IMR-90 (cell line): ENCODE measurements at regions not wholly inside any gene's neighbourhood (a gene's known extent, or its start where the extent isn't known, plus 50 kb on each side); places are given as distances from the start of the nearest gene placed in this dataset.

Experiments used
- ATAC-seq: fragments of 200-7000 bp; cut with Tn5 transposase; 2 replicates; pipeline ENCODE4 v1.9.1; 2020; ENCODE audit warnings: low read depth, mild to moderate bottlenecking, moderate library complexity
- BruUV-seq: library from RNA; stranded (reverse); fragments of 400-500 nt; replicated peaks from 2 replicates; lab custom pipeline; 2021; lab: Mats Ljungman, UMichigan
- CTCF ChIA-PET: fragments of 300-600 bp; formaldehyde crosslinking; extraction: SDS; loops from one replicate; lab custom pipeline; 2021; ENCODE audit warnings: antibody characterized with exemption; lab: Yijun Ruan, JAX
- POLR2A ChIA-PET: fragments of 300-600 bp; sonication (Branson Sonifier 250); formaldehyde crosslinking; loops from one replicate; lab custom pipeline; 2022; ENCODE audit warnings: antibody characterized with exemption; ENCODE audit not compliant: unreplicated experiment; lab: Charles Lee
- DNase-seq: peaks from one replicate; pipeline ENCODE4 v3.0.0; 2013
- H2AFZ ChIP-seq: replicated peaks from 2 replicates; pipeline ENCODE3; 2013; ENCODE audit warnings: low read length, mild to moderate bottlenecking; ENCODE audit not compliant: poor library complexity
- H2AK5ac ChIP-seq: 2 replicates; pipeline ENCODE4 v1.6.1; 2013; ENCODE audit warnings: low read depth, low read length, inconsistent platforms
- H2AK9ac ChIP-seq: replicated peaks from 2 replicates; pipeline ENCODE3; 2013; ENCODE audit warnings: mild to moderate bottlenecking, low read depth, low read length, moderate library complexity; ENCODE audit not compliant: poor library complexity
- H2BK120ac ChIP-seq: 2 replicates; pipeline ENCODE4 v1.6.1; 2013; ENCODE audit warnings: low read depth, low read length, inconsistent platforms
- H2BK15ac ChIP-seq: 3 replicates; pipeline ENCODE4 v1.6.1; 2013; ENCODE audit warnings: low read depth, low read length, inconsistent platforms
- H2BK20ac ChIP-seq: 2 replicates; pipeline ENCODE4 v1.6.1; 2013; ENCODE audit warnings: low read depth, mild to moderate bottlenecking, inconsistent platforms, low read length, moderate library complexity
- H2BK5ac ChIP-seq: 2 replicates; pipeline ENCODE4 v1.6.1; 2013; ENCODE audit warnings: mild to moderate bottlenecking, low read depth, low read length, inconsistent platforms; ENCODE audit not compliant: poor library complexity, severe bottlenecking
- H3K14ac ChIP-seq: replicated peaks from 2 replicates; pipeline ENCODE4 v1.6.1; 2013; ENCODE audit warnings: low read depth, low read length, inconsistent platforms
- H3K18ac ChIP-seq: 2 replicates; pipeline ENCODE4 v1.6.1; 2013; ENCODE audit warnings: low read depth, low read length, control low read depth
- H3K23ac ChIP-seq: 2 replicates; pipeline ENCODE4 v1.6.1; 2013; ENCODE audit warnings: low read depth, low read length, inconsistent platforms
- H3K27ac ChIP-seq: 2 replicates; pipeline ENCODE4 v1.5.1; 2013; ENCODE audit warnings: mild to moderate bottlenecking, control low read depth, low read length; ENCODE audit not compliant: insufficient read depth
- H3K27me3 ChIP-seq: 2 replicates; pipeline ENCODE4 v1.6.1; 2013; ENCODE audit warnings: low read length; ENCODE audit not compliant: control insufficient read depth, insufficient read depth
- H3K36me3 ChIP-seq: 2 replicates; pipeline ENCODE4 v1.6.1; 2013; ENCODE audit warnings: low read length, mixed read lengths; ENCODE audit not compliant: control insufficient read depth, insufficient read depth
- H3K4ac ChIP-seq: 2 replicates; pipeline ENCODE4 v1.6.1; 2013; ENCODE audit warnings: low read depth, low read length, inconsistent platforms
- H3K4me1 ChIP-seq: 2 replicates; pipeline ENCODE4 v1.6.1; 2013; ENCODE audit warnings: low read length, mixed read lengths; ENCODE audit not compliant: control insufficient read depth, insufficient read depth
- H3K4me2 ChIP-seq: 2 replicates; pipeline ENCODE4 v1.6.1; 2013; ENCODE audit warnings: low read depth, mild to moderate bottlenecking, control low read depth, low read length, moderate library complexity
- H3K4me3 ChIP-seq: 2 replicates; pipeline ENCODE4 v1.5.1; 2013; ENCODE audit warnings: low read depth, mild to moderate bottlenecking, control low read depth, low read length, moderate library complexity; ENCODE audit not compliant: insufficient read depth
- H3K56ac ChIP-seq: 2 replicates; pipeline ENCODE4 v1.6.1; 2013; ENCODE audit warnings: low read length, inconsistent platforms; ENCODE audit not compliant: insufficient read depth; ENCODE audit errors: extremely low read depth
- H3K79me1 ChIP-seq, 2 experiments: 2 replicates each; pipeline ENCODE4 v1.6.1; 2013; ENCODE audit warnings: low read length in 2 of 2, inconsistent platforms in 1 of 2, low read depth in 1 of 2
- H3K9ac ChIP-seq: 2 replicates; pipeline ENCODE4 v1.6.1; 2013; ENCODE audit warnings: low read depth, low read length, control low read depth
- H3K9me1 ChIP-seq: 2 replicates; pipeline ENCODE4 v1.6.1; 2013; ENCODE audit warnings: low read length, inconsistent platforms; ENCODE audit not compliant: insufficient read depth
- H3K9me3 ChIP-seq: 2 replicates; pipeline ENCODE4 v1.6.1; 2013; ENCODE audit warnings: low read length; ENCODE audit not compliant: control insufficient read depth, insufficient read depth
- H4K20me1 ChIP-seq: 2 replicates; pipeline ENCODE4 v1.6.1; 2013; ENCODE audit warnings: low read length, inconsistent platforms; ENCODE audit not compliant: insufficient read depth
- H4K5ac ChIP-seq: 2 replicates; pipeline ENCODE4 v1.6.1; 2013; ENCODE audit warnings: mild to moderate bottlenecking, low read depth, low read length, control low read depth
- H4K8ac ChIP-seq, 2 experiments: 2 replicates each; pipeline ENCODE4 v1.6.1; 2013; ENCODE audit warnings: low read depth in 2 of 2, low read length in 2 of 2, control low read depth in 1 of 2, inconsistent platforms in 1 of 2
- H4K91ac ChIP-seq: 2 replicates; pipeline ENCODE4 v1.6.1; 2013; ENCODE audit warnings: low read depth, low read length, inconsistent platforms; ENCODE audit not compliant: insufficient read depth
- BHLHE40 ChIP-seq: fragments of 150-350 bp; IDR thresholded peaks from 2 replicates; pipeline ENCODE4 v1.6.1; 2016; ENCODE audit warnings: mild to moderate bottlenecking, low read depth, low read length
- CEBPB ChIP-seq: IDR thresholded peaks from 2 replicates; pipeline ENCODE4 v1.6.1; 2012; ENCODE audit warnings: low read depth, low read length, improper control_type of control experiment
- CHD1 ChIP-seq: IDR thresholded peaks from 2 replicates; pipeline ENCODE4 v1.6.1; 2012; ENCODE audit warnings: low read depth, low read length, improper control_type of control experiment
- CTCF ChIP-seq: conservative IDR thresholded peaks from 2 replicates; pipeline ENCODE4 v1.5.1; 2012; ENCODE audit warnings: mild to moderate bottlenecking, low read depth, low read length, improper control_type of control experiment
- ELK1 ChIP-seq: fragments of 150-350 bp; IDR thresholded peaks from 2 replicates; pipeline ENCODE4 v1.6.1; 2016; ENCODE audit warnings: low read depth, mild to moderate bottlenecking, low read length, moderate library complexity, borderline replicate concordance
- FOS ChIP-seq: fragments of 150-350 bp; IDR thresholded peaks from 2 replicates; pipeline ENCODE4 v1.6.1; 2016; ENCODE audit warnings: low read depth, low read length
- MAFK ChIP-seq: IDR thresholded peaks from 2 replicates; pipeline ENCODE4 v1.6.1; 2012; ENCODE audit warnings: low read depth, low read length, improper control_type of control experiment
- MAZ ChIP-seq: IDR thresholded peaks from 2 replicates; pipeline ENCODE4 v1.6.1; 2012; ENCODE audit warnings: low read depth, mild to moderate bottlenecking, low read length, improper control_type of control experiment, moderate library complexity, borderline replicate concordance
- MXI1 ChIP-seq: IDR thresholded peaks from 2 replicates; pipeline ENCODE4 v1.6.1; 2012; ENCODE audit warnings: low read depth, mild to moderate bottlenecking, low read length, moderate library complexity, borderline replicate concordance
- NFE2L2 ChIP-seq: fragments of 150-350 bp; IDR thresholded peaks from 2 replicates; pipeline ENCODE4 v1.6.1; 2016; ENCODE audit warnings: low read depth, mild to moderate bottlenecking, low read length
- POLR2A ChIP-seq: IDR thresholded peaks from 2 replicates; pipeline ENCODE4 v1.6.1; 2012; ENCODE audit warnings: mild to moderate bottlenecking, low read depth, low read length
- RAD21 ChIP-seq: IDR thresholded peaks from 2 replicates; pipeline ENCODE4 v1.6.1; 2012; ENCODE audit warnings: low read length, improper control_type of control experiment
- RCOR1 ChIP-seq: IDR thresholded peaks from 2 replicates; pipeline ENCODE4 v1.6.1; 2012; ENCODE audit warnings: mild to moderate bottlenecking, low read length, improper control_type of control experiment; ENCODE audit not compliant: insufficient replicate concordance
- RFX5 ChIP-seq: IDR thresholded peaks from 2 replicates; pipeline ENCODE4 v1.8.0; 2012; ENCODE audit warnings: low read depth, mild to moderate bottlenecking, low read length, moderate library complexity
- SMC3 ChIP-seq: fragments of 150-350 bp; IDR thresholded peaks from 2 replicates; pipeline ENCODE4 v1.6.1; 2016; ENCODE audit warnings: low read depth, mild to moderate bottlenecking, antibody characterized with exemption, low read length, moderate library complexity
- USF2 ChIP-seq: fragments of 150-350 bp; IDR thresholded peaks from 2 replicates; pipeline ENCODE4 v1.6.1; 2017; ENCODE audit warnings: mild to moderate bottlenecking, antibody characterized with exemption, low read length, low read depth
- WGBS, 2 experiments: methylation state at CpG; one replicate each; pipeline versions ENCODE4 v1.1.5 to v1.1.7; 2013; ENCODE audit warnings: missing lambda C conversion rate in 2 of 2; ENCODE audit not compliant: insufficient read length in 1 of 2; ENCODE audit errors: extremely low coverage in 2 of 2; 5-methylcytosine and 5-hydroxymethylcytosine counted together
- dilution Hi-C: fragments of 300-500 bp; cut with HindIII; formaldehyde crosslinking; loops from one replicate; pipeline ENCODE4 v1.14.3; 2018; ENCODE audit warnings: low sequenced_read_pairs; ENCODE audit not compliant: unreplicated experiment
- in situ Hi-C: fragments of 300-500 bp; cut with MboI; formaldehyde crosslinking; loops from 3 replicates; pipeline ENCODE4 v1.14.3; 2019; ENCODE audit warnings: low sequenced_read_pairs, inconsistent platforms, mixed read lengths
- intact Hi-C: fragments of 100-400 bp; cut with micrococcal nuclease; formaldehyde crosslinking; loops from 2 replicates; pipeline ENCODE4 v1.10.0; 2022

GRCh38 chr4:145319751-145320150 lies 139.4 kb upstream of the OTUD4 start:
- dilution Hi-C loops, result no loop called here
- CTCF ChIA-PET, result no interaction called here

More at GRCh38 chr4:145319751-145320150, 139.4 kb upstream of the OTUD4 start:
- BruUV-seq, result no TSS peak
- Histone ChIP-seq H4K91ac (no peak overlapping the region), H3K4me3 (no peak overlapping the region), H3K18ac (no peak overlapping the region), H3K27ac (no peak overlapping the region), H3K4me2 (no peak overlapping the region), H4K20me1 (no peaks in the 10 kb centered on the region), H2BK120ac (no peak overlapping the region), H3K9me3 (no peaks in the 10 kb centered on the region), H3K36me3 (no peaks in the 10 kb centered on the region), H2BK20ac (no peak overlapping the region), H3K9ac (no peak overlapping the region), H2AK5ac (no peak overlapping the region), H2BK5ac (no peak overlapping the region), H3K79me1 (no peaks in the 10 kb centered on the region), H3K14ac (no peak overlapping the region), H4K8ac (no peak overlapping the region), H3K9me1 (no peaks in the 10 kb centered on the region), H3K23ac (no peak overlapping the region), H3K4ac (no peak overlapping the region), H3K27me3 (no peaks in the 10 kb centered on the region; the same call in 1 of the 2 replicates), H3K4me1 (no peaks in the 10 kb centered on the region), H2BK15ac (no peak overlapping the region), H3K56ac (no peak overlapping the region), H2AFZ (no peak overlapping the region), H4K5ac (no peak overlapping the region), H2AK9ac (no peak overlapping the region)
- TF ChIP-seq SMC3, result no peak
- no peak for TF ChIP-seq CHD1
- TF ChIP-seq USF2, result no peak
- no peak for TF ChIP-seq ELK1
- no peak for TF ChIP-seq RCOR1
- no peak for TF ChIP-seq MAZ
- no peak for TF ChIP-seq MAFK
- no peak for TF ChIP-seq POLR2A
- no peak for TF ChIP-seq CEBPB
- TF ChIP-seq FOS, result no peak
- TF ChIP-seq CTCF, result no peak
- no peak for TF ChIP-seq MXI1
- no peak for TF ChIP-seq RFX5
- no peak for TF ChIP-seq RAD21
- TF ChIP-seq NFE2L2, result no peak
- TF ChIP-seq BHLHE40, result no peak
- intact Hi-C loops, result no loop called here
- no CpG with 5 or more reads among the region's 2 CpGs for WGBS, 2 experiments
- POLR2A ChIA-PET, result no interaction called here
- no peak for ATAC-seq
- DNase-seq, result no peak
- in situ Hi-C loops, result no loop called here
